ENCODE measurements at regions not wholly inside any gene's neighbourhood (a gene's known extent, or its start where the extent isn't known, plus 50 kb on each side); places are given as distances from the start of the nearest gene placed in this dataset.

- DNase-seq (ENCODE audit: low read depth), result no peak
Observed at GRCh38 chr10:14468023-14468441, 137.3 kb upstream of the FRMD4A start.

- DNase-seq (ENCODE audit: low read depth), result no peak
Observed at GRCh38 chr10:14466257-14466656, 135.5 kb upstream of the FRMD4A start.

GRCh38 chr10:14460447-14460846 lies 129.7 kb upstream of the FRMD4A start:
- DNase-seq (ENCODE audit: low read depth), result no peak

GRCh38 chr10:14459665-14460064 lies 128.9 kb upstream of the FRMD4A start:
- peak; percentile 6 for DNase-seq (ENCODE audit: low read depth)

GRCh38 chr10:14456870-14457266 lies 126.1 kb upstream of the FRMD4A start:
- no peak for DNase-seq (ENCODE audit: low read depth)

- DNase-seq (ENCODE audit: low read depth), result no peak
Observed at GRCh38 chr10:14456218-14456869, 125.6 kb upstream of the FRMD4A start.

- DNase-seq (ENCODE audit: low read depth), result no peak
Observed at GRCh38 chr10:14454629-14455028, 123.9 kb upstream of the FRMD4A start.

GRCh38 chr10:14454206-14454605 lies 123.5 kb upstream of the FRMD4A start:
- DNase-seq (ENCODE audit: low read depth), result no peak

- no peak for DNase-seq (ENCODE audit: low read depth)
Observed at GRCh38 chr10:14453593-14453992, 122.9 kb upstream of the FRMD4A start.

- DNase-seq (ENCODE audit: low read depth), result no peak
Observed at GRCh38 chr10:14451341-14451740, 120.6 kb upstream of the FRMD4A start.

- peak; percentile 36 for DNase-seq (ENCODE audit: low read depth)
Observed at GRCh38 chr10:14450041-14450491, 119.3 kb upstream of the FRMD4A start.

GRCh38 chr10:14449293-14449815 lies 118.6 kb upstream of the FRMD4A start:
- DNase-seq (ENCODE audit: low read depth), result no peak

- no peak for DNase-seq (ENCODE audit: low read depth)
Observed at GRCh38 chr10:14448197-14448990, 117.7 kb upstream of the FRMD4A start.

- DNase-seq (ENCODE audit: low read depth), result no peak
Observed at GRCh38 chr10:14447094-14447839, 116.5 kb upstream of the FRMD4A start.

GRCh38 chr10:14439451-14440259 lies 108.9 kb upstream of the FRMD4A start:
- DNase-seq (ENCODE audit: low read depth), result no peak

- DNase-seq (ENCODE audit: low read depth), result no peak
Observed at GRCh38 chr10:14438576-14438975, 107.9 kb upstream of the FRMD4A start.

- no peak for DNase-seq (ENCODE audit: low read depth)
Observed at GRCh38 chr10:14438057-14438456, 107.3 kb upstream of the FRMD4A start.

GRCh38 chr10:14435976-14436632 lies 105.4 kb upstream of the FRMD4A start:
- DNase-seq (ENCODE audit: low read depth), result no peak

GRCh38 chr10:14433147-14433546 lies 102.4 kb upstream of the FRMD4A start:
- no peak for DNase-seq (ENCODE audit: low read depth)

- DNase-seq (ENCODE audit: low read depth), result no peak
Observed at GRCh38 chr10:14431868-14432267, 101.1 kb upstream of the FRMD4A start.

GRCh38 chr10:14429043-14429700 lies 98.4 kb upstream of the FRMD4A start:
- no peak for DNase-seq (ENCODE audit: low read depth)

Data from iris pigment epithelial cell (primary cell).